Prostate gland (tissue), 2 donors: ENCODE measurements at regions not wholly inside any gene's neighbourhood (a gene's known extent, or its start where the extent isn't known, plus 50 kb on each side); places are given as distances from the start of the nearest gene placed in this dataset.

Source experiments
- DNase-seq: peaks from one replicate; pipeline ENCODE4 v3.0.0-alpha.2; 2019; ENCODE audit warnings: low spot score
- H3K27ac ChIP-seq, 2 donors: fragments of 200-600 bp; sonication (generic); 2 replicates each; pipeline ENCODE4 v1.5.1; 2017 to 2019
- H3K27me3 ChIP-seq: fragments of 200-600 bp; sonication (generic); replicated peaks from 2 replicates; pipeline ENCODE4 v1.5.1; 2019; ENCODE audit not compliant: insufficient read depth
- H3K36me3 ChIP-seq, 2 donors: fragments of 200-600 bp; sonication (generic); 1 replicate in 1 of 2; 2 replicates in 1 of 2; pipeline versions ENCODE4 v1.5.1 to v1.8.1; 2017 to 2019
- H3K4me1 ChIP-seq: fragments of 200-600 bp; sonication (generic); replicated peaks from 2 replicates; pipeline ENCODE4 v1.5.1; 2019
- H3K4me3 ChIP-seq, 2 donors: fragments of 200-600 bp; sonication (generic); 2 replicates each; pipeline ENCODE4 v1.5.1; 2017 to 2019
- H3K9me3 ChIP-seq: fragments of 200-600 bp; sonication (generic); 2 replicates; pipeline ENCODE4 v1.5.1; 2017
- POLR2A ChIP-seq: fragments of 450-650 bp; IDR thresholded peaks from one replicate; pipeline ENCODE4 v1.6.1; 2016; ENCODE audit warnings: antibody characterized with exemption, mild to moderate bottlenecking
- POLR2AphosphoS5 ChIP-seq: sonication (generic); formaldehyde crosslinking; IDR thresholded peaks from one replicate; pipeline ENCODE4 v1.6.1; 2017; ENCODE audit warnings: antibody characterized with exemption
- WGBS: methylation state at CpG from one replicate; pipeline ENCODE4 v1.1.5; 2018; 5-methylcytosine and 5-hydroxymethylcytosine counted together
- intact Hi-C: fragments of 100-400 bp; cut with DNase I; formaldehyde crosslinking; loops from one replicate; pipeline ENCODE4 v1.14.2; 2022
- TF ChIP-seq, protein P1 (sequence below), 4 experiments: fragments of 200-600 bp in 2 of 4; fragments of 450-650 bp in 2 of 4; sonication (generic) in 2 of 4; IDR thresholded peaks; 1 replicate in 3 of 4; 2 replicates in 1 of 4; pipeline ENCODE4 v1.5.1; 2016 to 2019; ENCODE audit warnings: antibody characterized with exemption in 4 of 4, mild to moderate bottlenecking in 2 of 4, moderate library complexity in 2 of 4

- Histone ChIP-seq H3K27me3 (no peaks in the 10 kb centered on the region), H3K4me1 (no peaks in the 10 kb centered on the region), H3K4me3 (no peak overlapping the region), H3K27ac (no peak overlapping the region), H3K9me3 (no peaks in the 10 kb centered on the region), H3K36me3 (no peaks in the 10 kb centered on the region)
- DNase-seq: no peak
- intact Hi-C loops: loop anchor here (5.0 kb wide), 1 partner anchor 89 kb away; no protein-coding TSS in a partner anchor
- WGBS: 79% methylated on average over 7 of the region's 7 CpGs
- TF ChIP-seq POLR2AphosphoS5 (no peak), POLR2A (no peak)
- TF ChIP-seq, protein P1, sequence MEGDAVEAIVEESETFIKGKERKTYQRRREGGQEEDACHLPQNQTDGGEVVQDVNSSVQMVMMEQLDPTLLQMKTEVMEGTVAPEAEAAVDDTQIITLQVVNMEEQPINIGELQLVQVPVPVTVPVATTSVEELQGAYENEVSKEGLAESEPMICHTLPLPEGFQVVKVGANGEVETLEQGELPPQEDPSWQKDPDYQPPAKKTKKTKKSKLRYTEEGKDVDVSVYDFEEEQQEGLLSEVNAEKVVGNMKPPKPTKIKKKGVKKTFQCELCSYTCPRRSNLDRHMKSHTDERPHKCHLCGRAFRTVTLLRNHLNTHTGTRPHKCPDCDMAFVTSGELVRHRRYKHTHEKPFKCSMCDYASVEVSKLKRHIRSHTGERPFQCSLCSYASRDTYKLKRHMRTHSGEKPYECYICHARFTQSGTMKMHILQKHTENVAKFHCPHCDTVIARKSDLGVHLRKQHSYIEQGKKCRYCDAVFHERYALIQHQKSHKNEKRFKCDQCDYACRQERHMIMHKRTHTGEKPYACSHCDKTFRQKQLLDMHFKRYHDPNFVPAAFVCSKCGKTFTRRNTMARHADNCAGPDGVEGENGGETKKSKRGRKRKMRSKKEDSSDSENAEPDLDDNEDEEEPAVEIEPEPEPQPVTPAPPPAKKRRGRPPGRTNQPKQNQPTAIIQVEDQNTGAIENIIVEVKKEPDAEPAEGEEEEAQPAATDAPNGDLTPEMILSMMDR (IDR thresholded peaks at IDR 0.05): no peak
These were observed 140.3 kb downstream of the ANKRD60 start for GRCh38 chr20:58088105-58088504.

- Histone ChIP-seq H3K4me3 (no peak overlapping the region), H3K4me1 (no peaks in the 10 kb centered on the region), H3K27ac (peak overlapping the region in 1 of 2 donors; percentile 22), H3K27me3 (no peaks in the 10 kb centered on the region), H3K36me3 (no peaks in the 10 kb centered on the region), H3K9me3 (no peaks in the 10 kb centered on the region)
- intact Hi-C loops: loop anchor here (5.0 kb wide), 1 partner anchor 90 kb away; no protein-coding TSS in a partner anchor
- no peak for TF ChIP-seq POLR2AphosphoS5
- TF ChIP-seq, protein P1 (IDR thresholded peaks at IDR 0.05): no peak
- TF ChIP-seq POLR2A: no peak
- 80% methylated on average over 4 of the region's 4 CpGs for WGBS
- DNase-seq: no peak
These were observed 140.9 kb downstream of the ANKRD60 start for GRCh38 chr20:58087562-58087858.

- intact Hi-C loops: loop anchor here (5.0 kb wide), 1 partner anchor 90 kb away; no protein-coding TSS in a partner anchor
- peak overlapping the region; percentile 15 to 22 for H3K27ac ChIP-seq
- no peaks in the 10 kb centered on the region for H3K4me1 ChIP-seq
- H3K4me3 ChIP-seq: no peak overlapping the region
- DNase-seq: peak; percentile 41
- no peaks in the 10 kb centered on the region for H3K36me3 ChIP-seq
- H3K9me3 ChIP-seq: no peaks in the 10 kb centered on the region
- H3K27me3 ChIP-seq: no peaks in the 10 kb centered on the region
- peak; percentile 63 for TF ChIP-seq POLR2AphosphoS5
- TF ChIP-seq POLR2A: no peak
- TF ChIP-seq, protein P1 (IDR thresholded peaks at IDR 0.05): peak; percentile 76 to 92 (median 80)
- 76% methylated on average over 13 of the region's 13 CpGs for WGBS
These were observed 141.5 kb downstream of the ANKRD60 start for GRCh38 chr20:58086763-58087561.

GRCh38 chr20:58084966-58085365 lies 143.5 kb downstream of the ANKRD60 start:
- H3K27ac ChIP-seq: peak overlapping the region; percentile 51 to 79
- H3K36me3 ChIP-seq: no peaks in the 10 kb centered on the region
- no peak overlapping the region for H3K4me3 ChIP-seq
- peak; percentile 54 for DNase-seq
- no peaks in the 10 kb centered on the region for H3K4me1 ChIP-seq
- WGBS: 30% methylated on average over 6 of the region's 6 CpGs
- intact Hi-C loops: loop anchor here (2.0 to 5.0 kb wide), 2 partner anchors 92 to 430 kb away; no protein-coding TSS in a partner anchor
- no peak for TF ChIP-seq POLR2A
- TF ChIP-seq POLR2AphosphoS5: peak; percentile 90
- TF ChIP-seq, protein P1 (IDR thresholded peaks at IDR 0.05): no peak
- no peaks in the 10 kb centered on the region for H3K27me3 ChIP-seq
- H3K9me3 ChIP-seq: no peaks in the 10 kb centered on the region

GRCh38 chr20:58084566-58084965 lies 143.9 kb downstream of the ANKRD60 start:
- intact Hi-C loops: loop anchor here (2.0 kb wide), 1 partner anchor 430 kb away; no protein-coding TSS in a partner anchor
- Histone ChIP-seq H3K9me3 (no peaks in the 10 kb centered on the region), H3K36me3 (no peaks in the 10 kb centered on the region), H3K27ac (peak overlapping the region; percentile 51 to 79), H3K27me3 (no peaks in the 10 kb centered on the region), H3K4me1 (no peaks in the 10 kb centered on the region), H3K4me3 (no peak overlapping the region)
- DNase-seq: no peak
- WGBS: 75% methylated on average over 7 of the region's 7 CpGs
- TF ChIP-seq, protein P1 (IDR thresholded peaks at IDR 0.05): no peak
- TF ChIP-seq POLR2AphosphoS5: no peak
- TF ChIP-seq POLR2A: no peak
